Heart right ventricle (tissue), 16 donors: ENCODE measurements at regions not wholly inside any gene's neighbourhood (a gene's known extent, or its start where the extent isn't known, plus 50 kb on each side); places are given as distances from the start of the nearest gene placed in this dataset.

Experiments used
- ATAC-seq, 8 donors: fragments of 200-7000 bp; cut with Tn5 transposase; one replicate each; pipeline ENCODE4 v1.9.1; 2020; ENCODE audit warnings: mild to moderate bottlenecking in 8 of 8, moderate library complexity in 8 of 8, moderate number of reproducible peaks in 1 of 8
- DNase-seq, 2 donors: peaks; one replicate each; pipeline ENCODE4 v3.0.0-alpha.2; 2020
- H3K27ac ChIP-seq, 10 donors: fragments of 200-600 bp; sonication (generic) in 2 of 10; one replicate each; pipeline versions ENCODE4 v1.5.0 to v1.8.0; 2020 to 2022; ENCODE audit warnings: mild to moderate bottlenecking in 3 of 10
- H3K27me3 ChIP-seq, 7 donors: fragments of 200-600 bp; one replicate each; pipeline ENCODE4 v1.8.0; 2021 to 2022; ENCODE audit warnings: mild to moderate bottlenecking in 2 of 7
- H3K36me3 ChIP-seq, 9 donors: fragments of 200-600 bp; sonication (generic) in 1 of 9; one replicate each; pipeline versions ENCODE4 v1.5.0 to v1.8.0; 2020 to 2022; ENCODE audit warnings: mild to moderate bottlenecking in 2 of 9
- H3K4me1 ChIP-seq, 9 donors: fragments of 200-600 bp; sonication (generic) in 1 of 9; one replicate each; pipeline versions ENCODE4 v1.5.0 to v1.8.0; 2020 to 2022; ENCODE audit warnings: mild to moderate bottlenecking in 4 of 9
- H3K4me3 ChIP-seq, 10 donors: fragments of 200-600 bp; sonication (generic) in 2 of 10; one replicate each; pipeline versions ENCODE4 v1.5.0 to v1.8.0; 2020 to 2022; ENCODE audit warnings: mild to moderate bottlenecking in 7 of 10, moderate library complexity in 2 of 10
- H3K9me3 ChIP-seq, 11 donors: fragments of 200-600 bp in 10 of 11; sonication (generic) in 2 of 11; one replicate each; pipeline versions ENCODE4 v1.5.0 to v1.8.0; 2013 to 2022; ENCODE audit warnings: mild to moderate bottlenecking in 2 of 11, control low read depth in 1 of 11, moderate library complexity in 1 of 11
- WGBS, 2 donors: extraction: QIAGEN DNeasy Blood & Tissue Kit; methylation state at CpG; one replicate each; pipeline ENCODE4 v1.1.7; 2013; ENCODE audit warnings: inconsistent platforms in 1 of 2; 5-methylcytosine and 5-hydroxymethylcytosine counted together
- intact Hi-C, 10 donors: fragments of 100-400 bp; cut with DNase I; formaldehyde crosslinking; loops; one replicate each; pipeline versions ENCODE4 v1.11.1 to v1.14.2; 2022
- TF ChIP-seq, protein P1 (sequence below), 9 donors: fragments of 200-600 bp; sonication (generic) in 2 of 9; IDR thresholded peaks; one replicate each; pipeline versions ENCODE4 v1.5.0 to v1.8.0; 2021 to 2022; ENCODE audit warnings: antibody characterized with exemption in 9 of 9, mild to moderate bottlenecking in 5 of 9, moderate library complexity in 1 of 9
- donor health status: Arrhythmogenic right ventricular cardiomyopathy.
- donor health status: ischemic (EF 13 %, LVEDD 7.1; RV severe dilation, severe dysfunction).
- donor health status: healthy with polysubstance abuse.
- donor health status: DM: no; HTN: yes; CAD: no.
- donor health status: DM: no; HTN: no; CAD: no.
- donor health status: ischemic (EF 25% LVEDD 6.9; RV normal size, moderate dysfunction).
- donor health status: ischemic (EF 25% LVEDD 5.7; RV mildly dilated, moderate dysfunction).
- donor health status: healthy.
- donor health status: DM: yes; HTN: yes; CAD: no.
- donor health status: Ischemic cardiomyopathy.
- donor health status: ischemic (EF 35%, LVEDD 5.7; RV mildly dilated, moderate dysfunction).
- donor health status: nonischemic (EF 11% LVEDD 7.7; RV severe dilation, severe dysfunction).
- donor health status: DM: yes; HTN: yes; CAD: no.
- donor health status: PGD.
- donor health status: ischemic (EF 29% LVEDD 5.4; RV normal size, mild dysfunction).
- donor health status: nonischemic (EF 23%, LVEDD 6.1; RV moderate dilation, normal function).

DNA sequence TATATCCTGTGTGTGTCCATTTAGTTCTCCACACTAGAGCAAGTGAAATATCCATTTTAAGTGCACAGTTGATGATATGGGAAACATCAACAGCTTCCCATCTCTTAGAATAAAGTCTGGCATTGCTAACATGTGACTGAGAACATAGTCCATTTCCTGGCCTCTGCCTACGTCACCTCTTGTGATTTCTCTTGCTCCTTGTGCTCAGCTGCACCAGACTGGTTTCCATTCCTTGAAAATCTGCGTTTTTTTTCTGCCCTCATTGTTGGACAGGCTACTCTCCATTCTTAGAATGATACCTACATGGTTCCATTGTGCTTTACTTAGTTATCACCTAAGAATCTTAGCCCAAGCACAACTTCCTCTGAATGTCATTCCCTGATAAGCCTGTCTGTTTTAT lies 851.2 kb upstream of the ID2 start:
- Histone ChIP-seq H3K4me3 (no peak overlapping the region), H3K27ac (no peak overlapping the region), H3K9me3 (no peaks in the 10 kb centered on the region), H3K36me3 (no peaks in the 10 kb centered on the region), H3K27me3 (no peaks in the 10 kb centered on the region), H3K4me1 (peaks cover 0 to 5% (median 0%) of the 10 kb centered on the region in 9 donors)
- ATAC-seq (peak in 1 of 8 donors; percentile 39), DNase-seq (no peak)
- intact Hi-C loops, result no loop called here
- 59 to 68% methylated on average over 2 of the region's 2 CpGs for WGBS, 2 donors
- TF ChIP-seq, protein P1, sequence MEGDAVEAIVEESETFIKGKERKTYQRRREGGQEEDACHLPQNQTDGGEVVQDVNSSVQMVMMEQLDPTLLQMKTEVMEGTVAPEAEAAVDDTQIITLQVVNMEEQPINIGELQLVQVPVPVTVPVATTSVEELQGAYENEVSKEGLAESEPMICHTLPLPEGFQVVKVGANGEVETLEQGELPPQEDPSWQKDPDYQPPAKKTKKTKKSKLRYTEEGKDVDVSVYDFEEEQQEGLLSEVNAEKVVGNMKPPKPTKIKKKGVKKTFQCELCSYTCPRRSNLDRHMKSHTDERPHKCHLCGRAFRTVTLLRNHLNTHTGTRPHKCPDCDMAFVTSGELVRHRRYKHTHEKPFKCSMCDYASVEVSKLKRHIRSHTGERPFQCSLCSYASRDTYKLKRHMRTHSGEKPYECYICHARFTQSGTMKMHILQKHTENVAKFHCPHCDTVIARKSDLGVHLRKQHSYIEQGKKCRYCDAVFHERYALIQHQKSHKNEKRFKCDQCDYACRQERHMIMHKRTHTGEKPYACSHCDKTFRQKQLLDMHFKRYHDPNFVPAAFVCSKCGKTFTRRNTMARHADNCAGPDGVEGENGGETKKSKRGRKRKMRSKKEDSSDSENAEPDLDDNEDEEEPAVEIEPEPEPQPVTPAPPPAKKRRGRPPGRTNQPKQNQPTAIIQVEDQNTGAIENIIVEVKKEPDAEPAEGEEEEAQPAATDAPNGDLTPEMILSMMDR (IDR thresholded peaks at IDR 0.05), result no peak

DNA sequence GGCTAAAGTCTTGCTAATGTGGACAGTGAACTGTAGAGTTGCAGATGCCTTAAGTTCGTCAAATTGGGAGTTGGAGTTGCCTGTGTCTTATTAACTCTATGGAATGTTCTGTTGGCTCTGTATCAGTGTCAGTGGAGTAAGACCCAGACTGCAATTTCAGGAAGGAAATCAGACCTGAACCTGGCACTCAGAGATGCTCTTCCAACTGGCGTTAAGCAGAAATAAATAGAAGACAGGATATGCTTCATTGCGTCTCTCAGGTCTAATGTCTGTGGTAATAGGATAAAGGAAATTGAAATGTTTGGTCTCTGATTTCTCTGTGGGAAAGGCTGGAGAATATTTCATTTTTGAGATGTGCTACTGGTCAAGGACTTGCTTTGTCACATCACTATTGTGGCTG lies 846.7 kb upstream of the ID2 start:
- Histone ChIP-seq H3K4me3 (no peak overlapping the region), H3K27me3 (no peaks in the 10 kb centered on the region), H3K27ac (no peak overlapping the region), H3K9me3 (peaks cover 0 to 3% (median 0%) of the 10 kb centered on the region in 11 donors), H3K4me1 (peaks cover 0 to 8% (median 0%) of the 10 kb centered on the region in 9 donors), H3K36me3 (no peaks in the 10 kb centered on the region)
- TF ChIP-seq, protein P1 (IDR thresholded peaks at IDR 0.05), result no peak
- intact Hi-C loops, result no loop called here
- DNase-seq (no peak), ATAC-seq (no peak)
- WGBS, 2 donors, result 64 to 69% methylated on average over 3 of the region's 3 CpGs

DNA sequence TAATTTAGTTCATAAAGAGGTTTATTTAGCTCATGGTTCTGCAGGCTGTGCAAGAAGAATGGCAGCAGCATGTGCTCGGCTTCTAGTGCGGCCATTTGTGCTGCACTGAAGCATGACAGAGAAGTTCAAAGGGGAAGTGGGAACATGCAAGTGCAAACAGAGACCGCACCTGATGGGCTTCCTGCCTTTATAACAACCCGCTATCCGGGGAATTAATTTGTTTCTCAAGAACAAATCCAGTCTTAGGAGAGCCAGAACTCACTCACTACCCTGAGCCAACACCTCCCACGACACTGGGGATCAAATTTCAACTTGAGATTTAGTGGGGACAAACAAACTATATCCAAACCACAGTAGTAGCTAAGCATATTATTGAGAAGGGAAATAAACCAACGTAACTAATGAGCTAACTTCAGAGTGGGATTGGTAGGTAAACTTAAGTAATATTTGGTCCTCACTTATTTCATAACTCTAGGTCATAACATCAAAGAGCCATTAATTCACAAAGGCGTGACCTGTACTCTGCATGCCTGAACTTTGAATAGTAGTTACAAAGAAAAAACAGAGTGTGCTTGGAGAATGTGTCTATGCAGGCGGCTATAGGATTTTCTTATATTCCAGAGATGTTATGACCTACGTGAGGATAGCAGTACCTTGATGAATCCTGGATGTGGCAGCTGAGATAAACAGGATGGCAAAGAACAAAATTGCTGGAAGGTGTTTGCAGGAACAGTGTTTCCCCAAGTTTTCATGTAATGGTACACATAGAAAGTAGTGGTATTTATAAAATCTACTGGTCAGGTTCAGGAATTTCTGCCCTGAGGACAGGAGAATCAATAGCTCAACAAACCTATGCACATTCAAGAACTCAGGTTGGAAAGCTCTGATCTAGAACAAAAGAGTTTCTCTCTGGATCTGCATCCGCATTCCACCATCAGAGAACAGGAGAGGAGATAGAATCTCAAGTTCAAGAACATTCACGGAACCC lies 845.9 kb upstream of the ID2 start:
- no peak overlapping the region for H3K4me3 ChIP-seq
- TF ChIP-seq, protein P1 (IDR thresholded peaks at IDR 0.05), result no peak
- H3K27ac ChIP-seq, result no peak overlapping the region
- intact Hi-C loops, result no loop called here
- peaks cover 0 to 8% (median 0%) of the 10 kb centered on the region in 9 donors for H3K4me1 ChIP-seq
- H3K36me3 ChIP-seq, result no peaks in the 10 kb centered on the region
- peaks cover 0 to 6% (median 0%) of the 10 kb centered on the region in 11 donors for H3K9me3 ChIP-seq
- 71 to 72% methylated on average over 12 of the region's 12 CpGs for WGBS, 2 donors
- no peaks in the 10 kb centered on the region for H3K27me3 ChIP-seq
- ATAC-seq (peak in 1 of 8 donors; percentile 67), DNase-seq (no peak)

DNA sequence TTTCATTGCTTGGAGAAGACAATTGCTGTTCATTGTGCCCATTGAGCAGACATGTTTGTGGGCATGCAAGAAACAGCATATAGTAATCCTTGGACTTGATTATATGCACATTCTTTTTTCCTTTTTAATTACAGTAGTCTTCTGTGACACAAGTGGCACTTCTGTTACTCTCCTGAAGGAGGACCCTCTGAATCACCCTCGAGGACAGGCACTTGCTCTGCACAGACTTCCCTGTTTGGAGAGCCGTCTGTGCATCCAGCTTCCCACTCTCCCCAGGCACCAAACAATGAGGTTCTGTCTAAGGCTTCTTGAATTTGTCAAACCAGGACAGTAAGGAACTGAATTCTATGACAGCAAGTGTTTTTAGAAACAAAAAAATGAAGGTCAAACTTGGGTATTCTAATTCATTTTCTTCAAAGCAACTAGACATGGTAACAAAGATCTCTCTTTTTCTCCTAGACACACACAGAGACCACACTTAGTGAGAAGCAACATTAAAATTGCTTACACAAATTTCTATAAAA lies 844.6 kb upstream of the ID2 start:
- ATAC-seq, result no peak
- intact Hi-C loops, result no loop called here
- TF ChIP-seq, protein P1 (IDR thresholded peaks at IDR 0.05), result no peak

More for the DNA sequence above, 844.6 kb upstream of the ID2 start:
- no peak for DNase-seq
- Histone ChIP-seq H3K9me3 (peaks cover 0 to 6% (median 0%) of the 10 kb centered on the region in 11 donors), H3K4me3 (no peak overlapping the region), H3K27me3 (no peaks in the 10 kb centered on the region), H3K27ac (no peak overlapping the region), H3K36me3 (no peaks in the 10 kb centered on the region), H3K4me1 (peaks cover 0 to 8% (median 0%) of the 10 kb centered on the region in 9 donors)
- 59 to 66% methylated on average over 2 of the region's 2 CpGs for WGBS, 2 donors
